Trophoblast cell (in vitro differentiated cells and primary cell): ENCODE measurements at regions not wholly inside any gene's neighbourhood (a gene's known extent, or its start where the extent isn't known, plus 50 kb on each side); places are given as distances from the start of the nearest gene placed in this dataset.
"Not testable (repeated sequence)": the region's sequence is repeated elsewhere in the genome, so short reads cannot be mapped to it uniquely, and the experiment has no call there.

Source experiments
- DNase-seq, 2 donors: peaks; one replicate each; pipeline ENCODE4 v3.0.0-alpha.2; 2016
- H2AFZ ChIP-seq: 2 replicates; pipeline ENCODE4 v1.6.1; 2013; ENCODE audit warnings: low read length, moderate library complexity, mild to moderate bottlenecking; ENCODE audit not compliant: insufficient read depth, poor library complexity
- H2AK5ac ChIP-seq: 2 replicates; pipeline ENCODE4 v1.6.1; 2013; ENCODE audit warnings: mild to moderate bottlenecking, low read length
- H2BK120ac ChIP-seq: 2 replicates; pipeline ENCODE4 v1.6.1; 2013; ENCODE audit warnings: low read length, mild to moderate bottlenecking, moderate library complexity; ENCODE audit not compliant: insufficient read depth, poor library complexity
- H2BK12ac ChIP-seq: 2 replicates; pipeline ENCODE4 v1.6.1; 2013; ENCODE audit warnings: mild to moderate bottlenecking, low read length, moderate library complexity
- H2BK5ac ChIP-seq: 2 replicates; pipeline ENCODE4 v1.6.1; 2013; ENCODE audit warnings: low read length, low read depth, moderate library complexity, mild to moderate bottlenecking; ENCODE audit not compliant: poor library complexity
- H3K14ac ChIP-seq: 2 replicates; pipeline ENCODE4 v1.6.1; 2013; ENCODE audit warnings: mild to moderate bottlenecking, low read length
- H3K18ac ChIP-seq: 2 replicates; pipeline ENCODE4 v1.6.1; 2013; ENCODE audit warnings: mild to moderate bottlenecking, low read length
- H3K23ac ChIP-seq: 2 replicates; pipeline ENCODE4 v1.6.1; 2013; ENCODE audit warnings: low read length
- H3K27ac ChIP-seq: 2 replicates; pipeline ENCODE4 v1.5.1; 2013; ENCODE audit warnings: low read depth, mild to moderate bottlenecking, inconsistent platforms, low read length, moderate library complexity
- H3K27me3 ChIP-seq: 2 replicates; pipeline ENCODE4 v1.6.1; 2013; ENCODE audit warnings: inconsistent platforms, mild to moderate bottlenecking, low read length, moderate library complexity; ENCODE audit not compliant: insufficient read depth
- H3K36me3 ChIP-seq, 2 experiments: 1 replicate in 1 of 2; 2 replicates in 1 of 2; pipeline ENCODE4 v1.6.1; 2013; ENCODE audit warnings: low read length in 2 of 2, mild to moderate bottlenecking in 2 of 2, moderate library complexity in 1 of 2; ENCODE audit not compliant: insufficient read depth in 2 of 2, control insufficient read depth in 1 of 2
- H3K4ac ChIP-seq: 2 replicates; pipeline ENCODE4 v1.6.1; 2013; ENCODE audit warnings: low read depth, mild to moderate bottlenecking, low read length, moderate library complexity
- H3K4me1 ChIP-seq, 2 experiments: 1 replicate in 1 of 2; 2 replicates in 1 of 2; pipeline ENCODE4 v1.6.1; 2013; ENCODE audit warnings: low read length in 2 of 2, mild to moderate bottlenecking in 2 of 2, moderate library complexity in 1 of 2; ENCODE audit not compliant: insufficient read depth in 2 of 2, control insufficient read depth in 1 of 2
- H3K4me2 ChIP-seq: 2 replicates; pipeline ENCODE4 v1.6.1; 2013; ENCODE audit warnings: inconsistent platforms, mild to moderate bottlenecking, low read length, moderate library complexity
- H3K4me3 ChIP-seq: 2 replicates; pipeline ENCODE4 v1.5.1; 2013; ENCODE audit warnings: mild to moderate bottlenecking, low read depth, low read length, inconsistent platforms
- H3K79me1 ChIP-seq: one replicate; pipeline ENCODE4 v1.6.1; 2013; ENCODE audit warnings: low read length
- H3K79me2 ChIP-seq: 2 replicates; pipeline ENCODE4 v1.6.1; 2013; ENCODE audit warnings: low read length, mild to moderate bottlenecking; ENCODE audit not compliant: control insufficient read depth, insufficient read depth, poor library complexity
- H3K9ac ChIP-seq: 2 replicates; pipeline ENCODE4 v1.6.1; 2013; ENCODE audit warnings: mild to moderate bottlenecking, low read length
- H3K9me3 ChIP-seq: 2 replicates; pipeline ENCODE4 v1.6.1; 2013; ENCODE audit warnings: low read depth, mild to moderate bottlenecking, control low read depth, inconsistent platforms, low read length; ENCODE audit not compliant: insufficient read depth
- H4K12ac ChIP-seq: 2 replicates; pipeline ENCODE4 v1.6.1; 2013; ENCODE audit warnings: low read depth, mild to moderate bottlenecking, low read length, moderate library complexity
- H4K8ac ChIP-seq: 2 replicates; pipeline ENCODE4 v1.6.1; 2013; ENCODE audit warnings: low read depth, mild to moderate bottlenecking, low read length, moderate library complexity
- H4K91ac ChIP-seq: one replicate; pipeline ENCODE4 v1.6.1; 2013; ENCODE audit warnings: low read depth, mild to moderate bottlenecking, low read length, moderate library complexity
- WGBS: extraction: QIAGEN DNeasy Blood & Tissue Kit; methylation state at CpG from one replicate; pipeline ENCODE4 v1.1.7; 2013; ENCODE audit warnings: missing lambda C conversion rate; ENCODE audit not compliant: insufficient read length, insufficient coverage; ENCODE audit errors: extremely low coverage; 5-methylcytosine and 5-hydroxymethylcytosine counted together

DNA sequence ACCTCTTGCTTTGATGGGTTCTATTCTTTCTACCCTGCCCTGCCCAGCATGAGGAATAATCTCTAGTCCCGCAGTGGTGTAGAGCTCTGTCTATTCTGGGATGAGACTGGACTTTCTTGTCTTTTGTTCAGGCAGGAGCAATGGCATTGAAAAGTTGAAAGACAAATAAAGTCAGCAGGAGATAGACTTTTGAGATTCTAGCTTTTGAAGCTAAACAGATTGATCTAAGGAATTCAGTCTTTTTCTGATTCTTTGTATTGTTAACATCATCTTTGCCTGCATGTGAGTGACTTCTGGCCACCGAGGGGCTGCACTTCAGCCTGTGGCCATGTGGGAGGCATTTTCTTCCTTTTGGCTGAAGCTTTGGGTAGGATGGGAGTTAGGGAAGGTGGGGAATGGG, 132.4 kb downstream of the MRPL57 start:
- Histone ChIP-seq H3K27ac (no peak overlapping the region), H4K91ac (no peak overlapping the region), H3K27me3 (no peaks in the 10 kb centered on the region), H2BK120ac (no peak overlapping the region), H2AK5ac (no peak overlapping the region), H3K79me1 (no peaks in the 10 kb centered on the region), H3K36me3 (no peaks in the 10 kb centered on the region), H2BK5ac (no peak overlapping the region), H3K4me2 (no peak overlapping the region), H2BK12ac (no peak overlapping the region), H3K9me3 (no peaks in the 10 kb centered on the region), H2AFZ (no peak overlapping the region), H4K8ac (no peak overlapping the region), H3K4me1 (no peaks in the 10 kb centered on the region), H3K14ac (no peak overlapping the region), H3K4me3 (no peak overlapping the region), H3K4ac (no peak overlapping the region), H3K18ac (no peak overlapping the region), H3K23ac (no peak overlapping the region), H3K9ac (no peak overlapping the region), H3K79me2 (no peaks in the 10 kb centered on the region), H4K12ac (no peak overlapping the region)
- no peak for DNase-seq
- no CpG with 5 or more reads among the region's 2 CpGs for WGBS

GRCh38 chr13:21309542-21310172, 133.2 kb downstream of the MRPL57 start:
- no peak overlapping the region for H2BK120ac ChIP-seq
- no peak overlapping the region for H4K12ac ChIP-seq
- H2BK5ac ChIP-seq: no peak overlapping the region
- no peak overlapping the region for H3K4ac ChIP-seq
- no peak overlapping the region for H2AFZ ChIP-seq
- H3K79me2 ChIP-seq: no peaks in the 10 kb centered on the region
- no peak overlapping the region for H4K8ac ChIP-seq
- H3K18ac ChIP-seq: no peak overlapping the region
- no peak overlapping the region for H3K23ac ChIP-seq
- no peaks in the 10 kb centered on the region for H3K27me3 ChIP-seq
- no peak overlapping the region for H3K27ac ChIP-seq
- H3K4me2 ChIP-seq: no peak overlapping the region
- WGBS: no CpG with 5 or more reads among the region's 5 CpGs
- H4K91ac ChIP-seq: no peak overlapping the region
- H2BK12ac ChIP-seq: no peak overlapping the region
- H3K4me1 ChIP-seq: no peaks in the 10 kb centered on the region
- H3K14ac ChIP-seq: no peak overlapping the region
- H3K4me3 ChIP-seq: no peak overlapping the region
- no peaks in the 10 kb centered on the region for H3K79me1 ChIP-seq
- H3K9ac ChIP-seq: no peak overlapping the region
- DNase-seq: no peak
- H2AK5ac ChIP-seq: no peak overlapping the region
- H3K9me3 ChIP-seq: no peaks in the 10 kb centered on the region
- H3K36me3 ChIP-seq: no peaks in the 10 kb centered on the region

DNA sequence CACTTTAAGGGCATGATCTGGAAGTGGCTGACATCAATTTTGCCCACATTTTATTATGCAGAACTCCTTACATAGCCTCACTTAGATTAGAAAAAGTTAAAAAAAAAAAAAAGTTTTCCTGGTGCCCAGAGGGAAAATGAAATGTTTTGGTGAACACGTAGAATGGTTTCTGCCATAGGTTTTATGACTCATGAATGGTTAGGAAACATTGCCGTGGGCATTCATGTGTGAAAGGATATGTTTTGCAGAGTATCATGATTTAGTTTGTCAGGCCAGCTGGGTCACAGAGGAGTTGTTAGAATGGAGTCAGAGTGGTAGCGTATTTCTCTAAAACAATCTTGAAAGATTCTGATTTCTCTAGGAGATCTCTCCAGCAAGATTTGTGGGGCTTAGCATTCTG, 133.8 kb downstream of the MRPL57 start:
- Histone ChIP-seq H2BK12ac (no peak overlapping the region), H3K4me1 (no peaks in the 10 kb centered on the region), H2BK120ac (no peak overlapping the region), H2AFZ (no peak overlapping the region), H3K36me3 (no peaks in the 10 kb centered on the region), H3K14ac (no peak overlapping the region), H4K12ac (no peak overlapping the region), H2AK5ac (no peak overlapping the region), H3K4me3 (no peak overlapping the region), H4K8ac (no peak overlapping the region), H4K91ac (no peak overlapping the region), H3K4me2 (no peak overlapping the region), H3K27ac (no peak overlapping the region), H2BK5ac (no peak overlapping the region), H3K9ac (no peak overlapping the region), H3K18ac (no peak overlapping the region), H3K79me2 (no peaks in the 10 kb centered on the region), H3K27me3 (no peaks in the 10 kb centered on the region), H3K9me3 (no peaks in the 10 kb centered on the region), H3K23ac (no peak overlapping the region), H3K79me1 (no peaks in the 10 kb centered on the region), H3K4ac (no peak overlapping the region)
- WGBS: no CpG with 5 or more reads among the region's 3 CpGs
- DNase-seq: peak; percentile 84 to 98

- H3K27me3 ChIP-seq, H3K4me2 ChIP-seq, H3K4ac ChIP-seq, H3K4me3 ChIP-seq, H3K18ac ChIP-seq, H4K8ac ChIP-seq, H2BK12ac ChIP-seq, H4K12ac ChIP-seq, H2AFZ ChIP-seq, H3K9me3 ChIP-seq, DNase-seq, H2BK5ac ChIP-seq, H3K23ac ChIP-seq, H3K9ac ChIP-seq, H4K91ac ChIP-seq, H3K27ac ChIP-seq, H3K36me3 ChIP-seq, H3K79me2 ChIP-seq, H2AK5ac ChIP-seq, H3K4me1 ChIP-seq, H2BK120ac ChIP-seq, H3K14ac ChIP-seq, H3K79me1 ChIP-seq: not testable (repeated sequence)
- WGBS: no CpG with 5 or more reads among the region's 1 CpG
Measured at GRCh38 chr13:21314976-21315375, 138.5 kb downstream of the MRPL57 start.
